A673 (cell line): ENCODE measurements at regions not wholly inside any gene's neighbourhood (a gene's known extent, or its start where the extent isn't known, plus 50 kb on each side); places are given as distances from the start of the nearest gene placed in this dataset.

ENCODE experiments used
- CTCF ChIP-seq: fragments of 300-800, 200-600 bp; sonication (generic); conservative IDR thresholded peaks from 2 replicates; pipeline ENCODE4 v1.5.1; 2017; ENCODE audit warnings: low read depth, mild to moderate bottlenecking, antibody characterized with exemption, low read length, moderate library complexity, mixed read lengths
- EZH2 ChIP-seq: fragments of 200-600 bp; sonication (generic); IDR thresholded peaks from 2 replicates; pipeline ENCODE4 v1.6.1; 2017; ENCODE audit warnings: borderline replicate concordance, low read depth, mild to moderate bottlenecking, mixed read lengths, antibody characterized with exemption, low read length; ENCODE audit not compliant: poor library complexity, severe bottlenecking

GRCh38 chr5:77904362-77904761 lies 128.2 kb upstream of the TBCA start:
- no peak for TF ChIP-seq CTCF
- no peak for TF ChIP-seq EZH2
